H7 (cell line): ENCODE measurements at regions not wholly inside any gene's neighbourhood (a gene's known extent, or its start where the extent isn't known, plus 50 kb on each side); places are given as distances from the start of the nearest gene placed in this dataset.

Source experiments
- DNase-seq: peaks from one replicate; pipeline ENCODE4 v3.0.0; 2012
- H3K27me3 ChIP-seq: 2 replicates; pipeline ENCODE4 v1.6.0; 2011; ENCODE audit warnings: mild to moderate bottlenecking, low read length; ENCODE audit not compliant: control insufficient read depth, insufficient read depth
- H3K36me3 ChIP-seq: replicated peaks from 2 replicates; pipeline ENCODE4 v1.5.1; 2011; ENCODE audit warnings: low read length; ENCODE audit not compliant: control insufficient read depth, insufficient read depth
- H3K4me3 ChIP-seq: 2 replicates; pipeline ENCODE4 v1.5.1; 2011; ENCODE audit warnings: low read depth, mild to moderate bottlenecking, control low read depth, low read length, moderate library complexity; ENCODE audit not compliant: insufficient read depth

GRCh38 chr6:133583907-133584427 lies 304.9 kb upstream of the TCF21 start:
- Histone ChIP-seq H3K36me3 (no peaks in the 10 kb centered on the region), H3K27me3 (no peaks in the 10 kb centered on the region), H3K4me3 (no peak overlapping the region)
- no peak for DNase-seq

GRCh38 chr6:133584823-133585222 lies 304.1 kb upstream of the TCF21 start:
- Histone ChIP-seq H3K4me3 (no peak overlapping the region), H3K27me3 (no peaks in the 10 kb centered on the region)
- no peak for DNase-seq

GRCh38 chr6:133585978-133586377 lies 302.9 kb upstream of the TCF21 start:
- no peaks in the 10 kb centered on the region for H3K27me3 ChIP-seq

More at GRCh38 chr6:133584823-133585222, 304.1 kb upstream of the TCF21 start:
- H3K36me3 ChIP-seq = no peaks in the 10 kb centered on the region

GRCh38 chr6:133587546-133588160 lies 301.3 kb upstream of the TCF21 start:
- no peak for DNase-seq
- Histone ChIP-seq H3K4me3 (no peak overlapping the region), H3K27me3 (no peaks in the 10 kb centered on the region), H3K36me3 (no peaks in the 10 kb centered on the region)

More at GRCh38 chr6:133585978-133586377, 302.9 kb upstream of the TCF21 start:
- Histone ChIP-seq H3K36me3 (no peaks in the 10 kb centered on the region), H3K4me3 (no peak overlapping the region)
- no peak for DNase-seq

GRCh38 chr6:133590196-133590595 lies 298.7 kb upstream of the TCF21 start:
- Histone ChIP-seq H3K27me3 (no peaks in the 10 kb centered on the region), H3K4me3 (no peak overlapping the region), H3K36me3 (no peaks in the 10 kb centered on the region)
- no peak for DNase-seq

GRCh38 chr6:133590814-133591213 lies 298.1 kb upstream of the TCF21 start:
- DNase-seq = no peak
- Histone ChIP-seq H3K4me3 (no peak overlapping the region), H3K27me3 (no peaks in the 10 kb centered on the region)

GRCh38 chr6:133591275-133591674 lies 297.6 kb upstream of the TCF21 start:
- Histone ChIP-seq H3K27me3 (no peaks in the 10 kb centered on the region), H3K36me3 (no peaks in the 10 kb centered on the region), H3K4me3 (no peak overlapping the region)
- DNase-seq = no peak

More at GRCh38 chr6:133590814-133591213, 298.1 kb upstream of the TCF21 start:
- H3K36me3 ChIP-seq = no peaks in the 10 kb centered on the region

- DNase-seq = no peak
- H3K4me3 ChIP-seq = no peak overlapping the region
- no peaks in the 10 kb centered on the region for H3K27me3 ChIP-seq
- no peaks in the 10 kb centered on the region for H3K36me3 ChIP-seq
These were observed 294.2 kb upstream of the TCF21 start for GRCh38 chr6:133594652-133595110.

GRCh38 chr6:133595111-133595761 lies 293.7 kb upstream of the TCF21 start:
- no peak for DNase-seq
- Histone ChIP-seq H3K27me3 (no peaks in the 10 kb centered on the region), H3K4me3 (no peak overlapping the region), H3K36me3 (no peaks in the 10 kb centered on the region)

- no peaks in the 10 kb centered on the region for H3K27me3 ChIP-seq
- no peak overlapping the region for H3K4me3 ChIP-seq
- no peaks in the 10 kb centered on the region for H3K36me3 ChIP-seq
- no peak for DNase-seq
These were observed 282.1 kb upstream of the TCF21 start for GRCh38 chr6:133606852-133607251.

- no peaks in the 10 kb centered on the region for H3K27me3 ChIP-seq
- no peaks in the 10 kb centered on the region for H3K36me3 ChIP-seq
- DNase-seq = no peak
- H3K4me3 ChIP-seq = no peak overlapping the region
These were observed 280.3 kb upstream of the TCF21 start for GRCh38 chr6:133608620-133609019.

GRCh38 chr6:133609415-133610226 lies 279.3 kb upstream of the TCF21 start:
- H3K36me3 ChIP-seq = no peaks in the 10 kb centered on the region
- H3K4me3 ChIP-seq = no peak overlapping the region
- no peaks in the 10 kb centered on the region for H3K27me3 ChIP-seq
- no peak for DNase-seq

- H3K36me3 ChIP-seq = no peaks in the 10 kb centered on the region
- no peaks in the 10 kb centered on the region for H3K27me3 ChIP-seq
- H3K4me3 ChIP-seq = no peak overlapping the region
- no peak for DNase-seq
These were observed 278.6 kb upstream of the TCF21 start for GRCh38 chr6:133610227-133610840.

- H3K4me3 ChIP-seq = no peak overlapping the region
- no peak for DNase-seq
- no peaks in the 10 kb centered on the region for H3K27me3 ChIP-seq
These were observed 277.9 kb upstream of the TCF21 start for GRCh38 chr6:133610971-133611370.

More at GRCh38 chr6:133610971-133611370, 277.9 kb upstream of the TCF21 start:
- H3K36me3 ChIP-seq = no peaks in the 10 kb centered on the region
